22Rv1 (cell line): ENCODE measurements at regions not wholly inside any gene's neighbourhood (a gene's known extent, or its start where the extent isn't known, plus 50 kb on each side); places are given as distances from the start of the nearest gene placed in this dataset.

Experiments
- H3K27ac ChIP-seq: fragments of 450-650 bp; 2 replicates; pipeline ENCODE4 v1.5.1; 2017
- ZFX ChIP-seq: fragments of 450-650 bp; IDR thresholded peaks from 2 replicates; pipeline ENCODE4 v1.6.1; 2017; ENCODE audit warnings: antibody characterized with exemption, borderline replicate concordance
- TF ChIP-seq, protein P1 (sequence below): fragments of 450-650 bp; IDR thresholded peaks from 2 replicates; pipeline ENCODE4 v1.5.1; 2017; ENCODE audit warnings: mild to moderate bottlenecking

DNA sequence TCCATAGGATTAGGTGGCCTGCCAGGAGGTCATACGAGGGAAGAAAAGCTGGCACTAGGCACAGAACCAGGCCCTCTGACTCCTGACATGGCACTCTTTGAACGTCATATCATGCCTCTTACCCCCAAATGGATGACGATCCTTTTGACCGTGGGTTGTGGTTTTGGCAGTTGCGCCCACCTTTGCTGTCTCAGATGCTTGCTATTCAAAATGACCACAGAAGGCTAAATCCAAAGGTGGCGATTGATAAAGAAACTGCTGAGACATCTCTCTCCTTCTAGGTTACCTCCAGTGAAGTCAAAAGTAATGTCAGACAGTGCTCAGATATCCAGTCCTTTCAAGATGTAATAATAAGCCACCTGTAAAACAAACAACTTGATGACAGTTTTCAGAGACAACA is 385.0 kb downstream of the EFNA5 start:
- TF ChIP-seq, protein P1, sequence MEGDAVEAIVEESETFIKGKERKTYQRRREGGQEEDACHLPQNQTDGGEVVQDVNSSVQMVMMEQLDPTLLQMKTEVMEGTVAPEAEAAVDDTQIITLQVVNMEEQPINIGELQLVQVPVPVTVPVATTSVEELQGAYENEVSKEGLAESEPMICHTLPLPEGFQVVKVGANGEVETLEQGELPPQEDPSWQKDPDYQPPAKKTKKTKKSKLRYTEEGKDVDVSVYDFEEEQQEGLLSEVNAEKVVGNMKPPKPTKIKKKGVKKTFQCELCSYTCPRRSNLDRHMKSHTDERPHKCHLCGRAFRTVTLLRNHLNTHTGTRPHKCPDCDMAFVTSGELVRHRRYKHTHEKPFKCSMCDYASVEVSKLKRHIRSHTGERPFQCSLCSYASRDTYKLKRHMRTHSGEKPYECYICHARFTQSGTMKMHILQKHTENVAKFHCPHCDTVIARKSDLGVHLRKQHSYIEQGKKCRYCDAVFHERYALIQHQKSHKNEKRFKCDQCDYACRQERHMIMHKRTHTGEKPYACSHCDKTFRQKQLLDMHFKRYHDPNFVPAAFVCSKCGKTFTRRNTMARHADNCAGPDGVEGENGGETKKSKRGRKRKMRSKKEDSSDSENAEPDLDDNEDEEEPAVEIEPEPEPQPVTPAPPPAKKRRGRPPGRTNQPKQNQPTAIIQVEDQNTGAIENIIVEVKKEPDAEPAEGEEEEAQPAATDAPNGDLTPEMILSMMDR, result no peak
- no peak for TF ChIP-seq ZFX
- H3K27ac ChIP-seq, result no peak overlapping the region

DNA sequence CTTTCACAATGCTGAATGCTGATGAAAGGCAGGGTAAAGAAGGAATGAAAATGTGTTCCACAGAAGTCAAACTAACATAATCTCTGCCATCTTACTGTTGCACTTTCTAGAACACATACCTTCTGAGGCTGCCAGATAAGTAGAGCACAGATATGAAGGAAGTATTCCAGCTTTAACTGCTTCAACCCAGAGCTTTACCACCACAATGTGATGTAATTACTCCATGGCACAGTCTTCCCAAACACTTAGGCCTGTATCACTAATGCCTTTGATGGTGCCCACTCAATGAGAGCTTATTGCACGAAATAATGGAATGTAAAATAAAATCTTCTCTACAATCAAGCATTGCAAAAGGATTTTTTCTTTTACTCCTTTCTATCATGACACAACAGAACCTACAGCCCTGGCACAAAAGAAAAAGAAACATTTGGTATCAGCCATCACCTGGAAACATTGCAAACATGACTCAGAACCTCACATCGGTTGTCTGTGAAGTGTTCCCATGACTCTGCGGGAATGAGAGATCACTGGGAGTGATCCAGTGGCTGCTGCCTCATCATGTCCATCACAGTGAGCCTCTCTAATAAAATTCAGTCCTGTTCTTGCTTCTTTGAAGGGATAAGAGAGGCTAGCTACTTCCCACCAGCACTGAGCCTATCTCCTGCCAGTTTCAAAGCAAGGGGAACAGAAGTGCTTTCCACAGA is 385.8 kb downstream of the EFNA5 start:
- H3K27ac ChIP-seq, result no peak overlapping the region
- TF ChIP-seq, protein P1, result no peak
- no peak for TF ChIP-seq ZFX

DNA sequence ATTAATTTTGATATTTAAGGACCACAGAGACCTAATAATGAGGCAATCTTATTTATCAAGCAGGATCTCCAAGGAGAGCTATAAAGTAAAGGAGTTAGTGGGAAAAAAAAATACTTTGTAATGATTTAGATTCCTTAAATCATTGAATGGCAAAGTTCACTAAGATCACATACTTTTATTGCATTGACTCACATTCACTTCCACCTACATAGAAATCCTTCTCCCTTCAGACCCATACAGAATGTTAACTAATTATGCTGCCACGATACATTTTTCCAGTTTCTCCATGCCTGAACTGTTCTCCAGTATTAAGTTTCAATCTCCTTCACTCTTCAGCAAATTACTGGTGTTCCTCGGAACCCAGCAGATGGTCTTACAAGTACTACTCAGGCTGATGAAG is 388.7 kb downstream of the EFNA5 start:
- H3K27ac ChIP-seq, result no peak overlapping the region
- TF ChIP-seq, protein P1, result no peak
- TF ChIP-seq ZFX, result no peak

DNA sequence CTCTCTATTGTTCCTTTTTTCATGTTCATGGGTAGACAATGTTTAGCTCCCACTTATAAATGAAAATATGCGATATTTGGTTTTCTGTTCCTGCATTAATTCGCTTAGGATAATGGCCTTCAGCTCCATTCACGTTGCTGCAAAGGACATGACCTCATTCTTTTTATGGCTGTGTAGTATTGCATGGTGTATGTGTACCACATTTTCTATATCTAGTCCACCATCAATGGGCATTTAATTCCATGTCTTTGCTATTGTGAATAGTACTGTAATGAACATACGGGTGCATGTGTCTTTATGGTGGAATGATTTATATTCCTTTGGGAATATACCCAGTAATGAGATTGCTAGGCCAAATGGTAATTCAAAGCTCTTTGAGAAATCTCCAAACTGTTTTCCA is 392.0 kb downstream of the EFNA5 start:
- TF ChIP-seq, protein P1, result no peak
- TF ChIP-seq ZFX, result no peak
- H3K27ac ChIP-seq, result no peak overlapping the region

DNA sequence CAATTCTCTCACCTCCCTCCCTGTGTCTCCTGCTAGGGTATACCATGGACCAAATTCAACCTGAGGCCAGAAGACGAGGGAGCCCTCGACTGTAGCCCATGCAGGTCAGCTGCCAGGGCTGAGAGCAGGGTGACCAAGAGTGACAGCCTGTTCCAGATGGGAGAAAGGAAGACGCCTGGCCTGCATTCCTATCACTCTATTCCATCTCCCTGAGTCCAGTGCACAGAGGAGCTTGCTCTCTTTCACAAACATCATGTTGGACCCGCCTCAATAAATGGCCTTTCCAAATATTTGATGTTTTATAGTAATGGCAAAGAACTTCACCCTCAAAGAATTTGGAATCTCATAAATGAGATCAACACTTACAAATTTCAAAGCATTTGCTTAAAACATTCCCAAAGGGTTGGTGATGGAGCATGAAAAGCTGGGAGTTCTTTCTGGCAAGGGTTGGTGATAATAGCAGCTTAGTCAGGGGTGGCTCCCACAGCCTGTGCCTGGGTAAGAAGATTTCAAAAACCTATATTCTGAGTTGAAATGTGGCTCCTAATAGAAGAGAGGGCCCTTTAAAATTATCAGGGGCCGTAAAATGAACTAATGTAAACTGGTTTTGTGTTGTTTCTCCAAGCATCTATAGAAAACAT is 393.1 kb downstream of the EFNA5 start:
- H3K27ac ChIP-seq, result no peak overlapping the region
- TF ChIP-seq ZFX, result no peak

DNA sequence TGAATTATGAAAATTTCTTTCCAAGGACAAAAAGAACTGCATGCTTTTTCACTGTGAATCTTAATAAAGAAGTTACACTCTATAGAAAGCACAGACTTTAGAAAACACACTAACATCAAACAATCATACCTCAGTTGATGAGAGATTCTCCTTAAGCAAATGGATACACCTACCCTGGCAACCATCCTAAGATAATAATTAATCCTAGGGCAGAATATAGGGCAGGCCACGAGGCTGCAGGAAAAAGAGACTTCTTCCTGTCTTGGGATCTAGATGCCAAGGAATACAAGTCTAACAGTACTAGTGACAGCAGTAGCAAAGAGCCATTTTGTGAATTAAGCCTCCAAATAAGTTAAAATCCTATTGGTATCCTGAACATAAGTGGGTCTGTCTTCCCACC is 395.4 kb downstream of the EFNA5 start:
- TF ChIP-seq, protein P1, result no peak
- no peak for TF ChIP-seq ZFX
- no peak overlapping the region for H3K27ac ChIP-seq

DNA sequence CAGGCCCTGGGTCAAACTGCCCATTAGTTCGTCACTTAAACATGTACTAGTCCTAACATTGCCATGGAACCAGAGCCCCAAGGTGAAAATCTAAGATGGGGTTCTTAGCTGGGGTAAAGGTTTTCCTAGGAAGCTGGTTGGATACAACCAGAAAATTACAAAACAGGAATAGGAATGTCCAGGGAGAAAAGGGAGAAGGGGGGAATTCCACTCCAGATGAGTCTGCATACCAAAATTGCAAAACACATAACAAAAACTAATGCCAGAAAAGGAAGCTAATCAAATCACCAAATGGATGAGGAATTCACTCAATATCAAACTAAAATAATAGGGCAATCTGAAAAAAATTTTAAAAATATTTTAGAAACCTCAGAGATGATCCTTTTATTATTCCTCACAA is 396.2 kb downstream of the EFNA5 start:
- no peak overlapping the region for H3K27ac ChIP-seq
- TF ChIP-seq ZFX, result no peak
- TF ChIP-seq, protein P1, result no peak
